GM21390 (cell line): ENCODE measurements at regions not wholly inside any gene's neighbourhood (a gene's known extent, or its start where the extent isn't known, plus 50 kb on each side); places are given as distances from the start of the nearest gene placed in this dataset.
"Not testable (repeated sequence)": the region's sequence is repeated elsewhere in the genome, so short reads cannot be mapped to it uniquely, and the experiment has no call there.

ENCODE experiments used
- ATAC-seq: cut with Tn5 transposase; IDR thresholded peaks from one replicate; pipeline ENCODE4 v1.9.1; 2021; ENCODE audit not compliant: unreplicated experiment

GRCh38 chr5:100693481-100693880 is 158.3 kb downstream of the FAM174A start:
- ATAC-seq, result no peak

- ATAC-seq, result no peak
These were observed 158.9 kb downstream of the FAM174A start for GRCh38 chr5:100694100-100694499.

GRCh38 chr5:100697970-100698369 is 162.8 kb downstream of the FAM174A start:
- no peak for ATAC-seq

GRCh38 chr5:100706776-100707175 is 171.6 kb downstream of the FAM174A start:
- ATAC-seq, result no peak

GRCh38 chr5:100708645-100709171 is 173.5 kb downstream of the FAM174A start:
- ATAC-seq, result no peak

- no peak for ATAC-seq
These were observed 174.6 kb downstream of the FAM174A start for GRCh38 chr5:100709771-100710170.

GRCh38 chr5:100714780-100715179 is 179.6 kb downstream of the FAM174A start:
- not testable (repeated sequence) for ATAC-seq

- no peak for ATAC-seq
These were observed 180.4 kb downstream of the ST8SIA4 start for GRCh38 chr5:100722657-100723056.

- no peak for ATAC-seq
These were observed 179.9 kb downstream of the ST8SIA4 start for GRCh38 chr5:100723229-100723628.

GRCh38 chr5:100726116-100726515 is 177.0 kb downstream of the ST8SIA4 start:
- no peak for ATAC-seq

GRCh38 chr5:100731768-100732167 is 171.3 kb downstream of the ST8SIA4 start:
- peak; percentile 98 for ATAC-seq

GRCh38 chr5:100746730-100747129 is 156.4 kb downstream of the ST8SIA4 start:
- ATAC-seq, result peak; percentile 93

GRCh38 chr5:100749771-100750284 is 153.3 kb downstream of the ST8SIA4 start:
- ATAC-seq, result no peak

GRCh38 chr5:100755435-100755834 is 147.6 kb downstream of the ST8SIA4 start:
- no peak for ATAC-seq
